IPS DF 6.9 (cell line): ENCODE measurements at regions not wholly inside any gene's neighbourhood (a gene's known extent, or its start where the extent isn't known, plus 50 kb on each side); places are given as distances from the start of the nearest gene placed in this dataset.

Experiments
- DNase-seq: peaks from one replicate; pipeline ENCODE4 v3.0.0-alpha.2; 2013; ENCODE audit warnings: low read depth, low spot score
- H3K27ac ChIP-seq: one replicate; pipeline ENCODE4 v1.5.1; 2013; ENCODE audit warnings: low read length, control low read depth
- H3K27me3 ChIP-seq: 2 replicates; pipeline ENCODE4 v1.6.1; 2013; ENCODE audit warnings: mild to moderate bottlenecking, low read length; ENCODE audit not compliant: control insufficient read depth, insufficient read depth
- H3K36me3 ChIP-seq: 2 replicates; pipeline ENCODE4 v1.6.1; 2013; ENCODE audit warnings: low read length; ENCODE audit not compliant: control insufficient read depth, insufficient read depth
- H3K4me1 ChIP-seq: 2 replicates; pipeline ENCODE4 v1.6.1; 2013; ENCODE audit warnings: low read length; ENCODE audit not compliant: control insufficient read depth, insufficient read depth
- H3K4me3 ChIP-seq: 2 replicates; pipeline ENCODE4 v1.5.1; 2013; ENCODE audit warnings: mild to moderate bottlenecking, low read length
- H3K9me3 ChIP-seq: 2 replicates; pipeline ENCODE4 v1.6.1; 2013; ENCODE audit warnings: low read length, inconsistent platforms; ENCODE audit not compliant: control insufficient read depth, insufficient read depth
- WGBS: extraction: QIAGEN DNeasy Blood & Tissue Kit; methylation state at CpG from one replicate; pipeline ENCODE4 v1.1.7; 2013; ENCODE audit warnings: mixed read lengths, missing lambda C conversion rate; ENCODE audit not compliant: insufficient read length, insufficient coverage; 5-methylcytosine and 5-hydroxymethylcytosine counted together

- no peaks in the 10 kb centered on the region for H3K36me3 ChIP-seq
- H3K27me3 ChIP-seq: no peaks in the 10 kb centered on the region
- H3K27ac ChIP-seq: no peak overlapping the region
- no CpG with 5 or more reads among the region's 2 CpGs for WGBS
- H3K4me1 ChIP-seq: peaks cover 5% of the 10 kb centered on the region
- no peak overlapping the region for H3K4me3 ChIP-seq
- no peaks in the 10 kb centered on the region for H3K9me3 ChIP-seq
- no peak for DNase-seq
These were observed 532.8 kb downstream of the ZIC1 start for GRCh38 chr3:147941969-147942368.

GRCh38 chr3:147943265-147943945 lies 534.2 kb downstream of the ZIC1 start:
- Histone ChIP-seq H3K27ac (no peak overlapping the region), H3K4me3 (no peak overlapping the region), H3K36me3 (no peaks in the 10 kb centered on the region), H3K27me3 (no peaks in the 10 kb centered on the region), H3K9me3 (no peaks in the 10 kb centered on the region), H3K4me1 (peaks cover 5% of the 10 kb centered on the region)
- no CpG with 5 or more reads among the region's 2 CpGs for WGBS
- DNase-seq: no peak

- WGBS: no CpG with 5 or more reads among the region's 4 CpGs
- H3K27me3 ChIP-seq: no peaks in the 10 kb centered on the region
- DNase-seq: peak; percentile 25
- no peaks in the 10 kb centered on the region for H3K9me3 ChIP-seq
- H3K4me1 ChIP-seq: peaks cover 4% of the 10 kb centered on the region; the same call in 1 of the 2 replicates
- no peak overlapping the region for H3K27ac ChIP-seq
- H3K36me3 ChIP-seq: no peaks in the 10 kb centered on the region
- no peak overlapping the region for H3K4me3 ChIP-seq
These were observed 536.9 kb downstream of the ZIC1 start for GRCh38 chr3:147945968-147946519.

- Histone ChIP-seq H3K27me3 (no peaks in the 10 kb centered on the region), H3K9me3 (no peaks in the 10 kb centered on the region), H3K4me3 (no peak overlapping the region), H3K4me1 (no peaks in the 10 kb centered on the region), H3K27ac (no peak overlapping the region), H3K36me3 (no peaks in the 10 kb centered on the region)
- no peak for DNase-seq
- no CpG with 5 or more reads among the region's 1 CpG for WGBS
These were observed 547.5 kb downstream of the ZIC1 start for GRCh38 chr3:147956615-147957014.

- H3K4me3 ChIP-seq: no peak overlapping the region
- no peak overlapping the region for H3K27ac ChIP-seq
- H3K4me1 ChIP-seq: peaks cover 2% of the 10 kb centered on the region; the same call in 1 of the 2 replicates
- H3K36me3 ChIP-seq: no peaks in the 10 kb centered on the region
- no peaks in the 10 kb centered on the region for H3K27me3 ChIP-seq
- WGBS: no CpG with 5 or more reads among the region's 1 CpG
- H3K9me3 ChIP-seq: no peaks in the 10 kb centered on the region
- no peak for DNase-seq
These were observed 549.6 kb downstream of the ZIC1 start for GRCh38 chr3:147958754-147959153.

GRCh38 chr3:147960786-147961185 lies 551.6 kb downstream of the ZIC1 start:
- no peaks in the 10 kb centered on the region for H3K27me3 ChIP-seq
- DNase-seq: no peak
- no peaks in the 10 kb centered on the region for H3K9me3 ChIP-seq
- no peak overlapping the region for H3K4me3 ChIP-seq
- WGBS: no CpG with 5 or more reads among the region's 6 CpGs
- no peaks in the 10 kb centered on the region for H3K36me3 ChIP-seq
- peaks cover 2% of the 10 kb centered on the region; the same call in 1 of the 2 replicates for H3K4me1 ChIP-seq
- no peak overlapping the region for H3K27ac ChIP-seq

- no CpG with 5 or more reads among the region's 5 CpGs for WGBS
- Histone ChIP-seq H3K27me3 (no peaks in the 10 kb centered on the region), H3K4me1 (peaks cover 2% of the 10 kb centered on the region; the same call in 1 of the 2 replicates), H3K4me3 (no peak overlapping the region), H3K36me3 (no peaks in the 10 kb centered on the region), H3K27ac (no peak overlapping the region), H3K9me3 (no peaks in the 10 kb centered on the region)
- no peak for DNase-seq
These were observed 553.4 kb downstream of the ZIC1 start for GRCh38 chr3:147962408-147963164.

- no peak for DNase-seq
- no peak overlapping the region for H3K27ac ChIP-seq
- no CpG with 5 or more reads among the region's 1 CpG for WGBS
- no peaks in the 10 kb centered on the region for H3K9me3 ChIP-seq
- H3K36me3 ChIP-seq: no peaks in the 10 kb centered on the region
- H3K4me3 ChIP-seq: no peak overlapping the region
- peaks cover 2% of the 10 kb centered on the region; the same call in 1 of the 2 replicates for H3K4me1 ChIP-seq
- no peaks in the 10 kb centered on the region for H3K27me3 ChIP-seq
These were observed 554.5 kb downstream of the ZIC1 start for GRCh38 chr3:147963711-147964110.

GRCh38 chr3:147975165-147975564 lies 566.0 kb downstream of the ZIC1 start:
- no CpG with 5 or more reads among the region's 1 CpG for WGBS
- Histone ChIP-seq H3K4me3 (no peak overlapping the region), H3K4me1 (no peaks in the 10 kb centered on the region), H3K27me3 (no peaks in the 10 kb centered on the region), H3K27ac (no peak overlapping the region), H3K9me3 (no peaks in the 10 kb centered on the region), H3K36me3 (no peaks in the 10 kb centered on the region)
- no peak for DNase-seq

- Histone ChIP-seq H3K4me1 (no peaks in the 10 kb centered on the region), H3K4me3 (no peak overlapping the region), H3K9me3 (no peaks in the 10 kb centered on the region), H3K27ac (no peak overlapping the region), H3K36me3 (no peaks in the 10 kb centered on the region), H3K27me3 (no peaks in the 10 kb centered on the region)
- no peak for DNase-seq
- no CpG with 5 or more reads among the region's 1 CpG for WGBS
These were observed 567.8 kb downstream of the ZIC1 start for GRCh38 chr3:147977001-147977400.
